GM23248 (cell line): ENCODE measurements at regions not wholly inside any gene's neighbourhood (a gene's known extent, or its start where the extent isn't known, plus 50 kb on each side); places are given as distances from the start of the nearest gene placed in this dataset.
"Not testable (repeated sequence)": the region's sequence is repeated elsewhere in the genome, so short reads cannot be mapped to it uniquely, and the experiment has no call there.

Source experiments
- EZH2 ChIP-seq: fragments of 200-600 bp; sonication (generic); IDR thresholded peaks from 2 replicates; pipeline ENCODE4 v1.6.1; 2018; ENCODE audit warnings: antibody characterized with exemption, mild to moderate bottlenecking; ENCODE audit not compliant: insufficient read depth, poor library complexity, severe bottlenecking
- EZH2phosphoT487 ChIP-seq: fragments of 200-600 bp; sonication (generic); IDR thresholded peaks from 2 replicates; pipeline ENCODE4 v1.6.1; 2018; ENCODE audit warnings: antibody characterized with exemption, moderate library complexity, mild to moderate bottlenecking, low read depth; ENCODE audit not compliant: insufficient read depth

DNA sequence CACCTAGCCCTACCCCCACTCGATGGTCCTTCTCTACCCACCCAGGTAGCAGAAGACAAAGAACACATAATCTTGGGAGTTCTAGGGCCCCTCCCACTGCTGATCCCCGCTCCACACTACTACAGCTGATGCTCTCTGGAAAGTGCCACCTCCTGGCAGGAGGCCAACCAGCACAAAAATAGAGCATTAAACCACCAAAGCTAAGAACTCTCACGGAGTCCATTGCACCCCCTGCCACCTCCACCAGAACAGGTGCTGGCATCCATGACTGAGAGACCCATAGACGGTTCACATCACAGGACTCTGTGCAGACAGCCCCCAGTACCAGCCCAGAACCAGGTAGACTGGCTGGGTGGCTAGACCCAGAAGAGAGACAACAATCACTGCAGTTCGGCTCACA, 575.5 kb downstream of the BNC2 start:
- TF ChIP-seq EZH2phosphoT487, EZH2: not testable (repeated sequence)
